SK-N-DZ (cell line): ENCODE measurements at regions not wholly inside any gene's neighbourhood (a gene's known extent, or its start where the extent isn't known, plus 50 kb on each side); places are given as distances from the start of the nearest gene placed in this dataset.

Experiments used
- DNase-seq: peaks from one replicate; pipeline ENCODE4 v3.0.0-alpha.2; 2015; ENCODE audit warnings: low spot score
- small RNA-seq, 2 experiments: library from RNA; depleted of rRNA; stranded (forward); fragments of <200 nt; gene quantifications; one replicate each; pipeline ENCODE3, GENCODE V24; 2014

DNA sequence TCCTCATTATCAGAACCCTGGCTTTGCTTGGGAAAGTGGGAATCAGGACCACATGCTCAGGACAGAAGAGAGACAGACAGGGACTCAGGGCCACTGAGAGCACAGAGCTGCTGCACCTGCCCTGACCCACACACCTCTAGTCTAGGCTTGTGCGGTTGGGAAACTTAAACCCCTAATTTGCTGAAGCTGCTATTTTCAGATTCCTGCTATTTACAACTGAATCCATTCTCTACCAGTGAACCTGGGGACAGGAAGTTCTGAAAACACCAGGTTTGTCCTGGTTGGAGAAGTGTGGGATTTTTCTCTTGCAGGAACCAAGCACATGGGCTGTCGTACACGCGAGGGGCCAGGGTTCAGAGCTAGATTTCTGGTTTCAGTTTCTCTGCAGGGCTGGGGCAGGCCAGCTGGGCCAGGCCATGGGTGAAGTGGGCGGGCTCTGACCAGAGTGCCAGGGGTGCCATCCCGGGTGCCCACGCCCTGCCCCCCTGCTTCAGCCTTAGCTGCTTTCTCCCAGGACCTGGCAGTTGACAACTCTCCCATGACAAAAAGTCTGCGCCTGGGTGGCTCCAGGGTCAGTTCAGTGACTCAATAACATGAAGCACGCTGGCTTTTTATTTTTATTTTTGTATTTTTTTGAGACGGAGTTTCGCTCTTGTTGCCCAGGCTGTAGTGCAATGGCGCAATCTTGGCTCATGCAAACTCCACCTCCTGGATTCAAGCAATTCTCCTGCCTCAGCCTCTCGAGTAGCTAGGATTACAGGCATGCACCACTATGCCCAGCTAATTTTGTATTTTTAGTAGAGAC, 51.3 kb upstream of the SLC1A4 start:
- DNase-seq, result no peak

DNA sequence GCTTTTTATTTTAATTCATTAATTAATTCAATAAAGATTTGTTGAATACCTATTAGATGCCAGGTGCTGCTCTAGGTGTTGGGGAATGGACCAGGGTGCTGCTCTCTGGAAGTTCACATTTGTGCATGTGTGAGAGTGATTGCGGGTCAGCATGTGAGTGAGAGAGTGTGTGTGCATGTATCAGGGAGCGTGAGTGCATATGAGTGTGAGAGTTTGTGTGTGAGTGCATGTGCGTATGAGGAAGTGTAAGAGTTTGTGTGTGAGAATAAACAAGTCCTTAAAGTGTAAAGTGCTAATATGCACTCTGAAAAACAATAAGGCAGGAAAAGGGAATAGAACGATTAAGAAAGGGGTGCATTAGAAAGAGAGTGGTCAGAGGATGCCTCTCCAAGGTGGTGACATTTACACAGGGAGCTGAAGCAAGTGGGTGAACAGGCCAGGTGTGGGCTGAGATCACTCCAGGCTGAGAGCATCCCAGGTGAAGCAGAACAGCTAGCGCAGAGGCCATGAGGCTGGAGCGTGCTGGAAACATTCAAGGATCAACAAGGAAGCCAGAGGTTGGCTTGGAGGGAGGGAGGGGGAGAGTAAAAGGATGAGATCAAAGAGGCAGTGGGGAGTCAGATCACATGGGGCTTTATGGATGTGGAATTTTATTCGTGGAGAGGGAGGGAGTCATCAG, 50.5 kb upstream of the SLC1A4 start:
- no peak for DNase-seq

DNA sequence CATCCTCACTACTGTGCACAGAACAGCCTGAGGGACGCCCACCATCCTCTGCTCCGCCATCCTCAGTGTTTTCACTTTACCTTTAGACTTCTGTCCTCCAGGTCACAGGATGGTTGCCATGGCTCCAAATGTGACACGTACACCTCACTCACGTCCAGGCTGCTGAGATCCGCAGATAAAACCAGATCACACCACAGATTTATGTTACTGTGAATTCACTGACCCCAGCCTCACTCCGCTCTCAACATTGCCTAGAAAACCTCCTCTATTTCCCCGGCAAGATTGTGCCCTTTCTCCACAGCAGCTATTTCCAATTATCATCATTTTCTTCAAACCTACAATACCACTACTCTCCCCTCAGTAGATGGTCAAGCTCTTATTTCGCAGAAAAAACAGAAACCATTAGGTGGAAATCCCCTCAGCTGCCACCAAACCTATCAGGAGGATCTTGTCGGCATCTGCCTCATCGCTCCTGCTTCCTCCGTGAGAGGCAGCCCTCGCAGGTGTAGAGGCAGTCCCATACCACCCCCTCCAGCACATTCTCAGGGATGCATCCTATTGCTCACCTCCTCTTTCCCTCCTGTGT, 49.8 kb upstream of the SLC1A4 start:
- peak; percentile 25 for DNase-seq

Small RNA genes in the stretch of these regions (small RNA-seq; reads per million reads assigned to genes)
- 0 reads per million in 2 experiments for gene RF00019
- gene RN7SL211P, result 0 reads per million in 2 experiments
- gene RN7SL341P, result 0 reads per million in 2 experiments
